ENCODE measurements at regions not wholly inside any gene's neighbourhood (a gene's known extent, or its start where the extent isn't known, plus 50 kb on each side); places are given as distances from the start of the nearest gene placed in this dataset.

DNA sequence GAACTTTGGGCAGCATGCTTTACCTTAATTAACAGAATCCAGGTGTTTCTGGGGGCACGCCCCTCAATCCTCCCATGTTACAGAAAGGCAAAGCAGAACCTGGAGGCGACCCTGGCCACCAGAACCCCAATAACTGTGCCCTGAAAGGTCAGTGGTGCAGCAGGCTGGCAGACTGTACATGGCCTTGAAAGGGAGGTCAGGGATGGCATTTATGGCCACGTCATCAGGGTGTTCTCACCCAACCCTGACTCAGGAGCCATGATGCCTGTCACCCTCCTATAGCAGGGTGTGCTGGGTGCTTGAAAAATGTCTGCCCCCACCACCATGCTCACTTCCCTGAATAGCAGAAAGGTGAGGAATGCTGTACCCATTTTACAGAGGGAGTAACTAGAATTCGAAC is 177.7 kb downstream of the TMEM132E start:
- Histone ChIP-seq H3K4me1 (ENCODE audit: insufficient read depth, low read length) (no peaks in the 10 kb centered on the region), H3K4me3 (ENCODE audit: insufficient read depth, low read length) (no peak overlapping the region), H4K20me1 (ENCODE audit: insufficient read depth, low read length) (no peaks in the 10 kb centered on the region), H3K79me2 (ENCODE audit: insufficient read depth, low read length) (no peaks in the 10 kb centered on the region), H3K27me3 (ENCODE audit: insufficient read depth, low read length) (no peaks in the 10 kb centered on the region), H3K27ac (ENCODE audit: low read depth, low read length) (no peak overlapping the region), H3K4me2 (ENCODE audit: insufficient read depth, low read length) (no peak overlapping the region), H2AFZ (ENCODE audit: low read length) (no peak overlapping the region), H3K36me3 (ENCODE audit: insufficient read depth, low read length) (no peaks in the 10 kb centered on the region), H3K9me3 (ENCODE audit: low read depth, low read length) (no peaks in the 10 kb centered on the region)
- TF ChIP-seq CTCF (IDR thresholded peaks at IDR 0.05; ENCODE audit: extremely low read depth, low read depth, low read length): no peak
- no peak for DNase-seq (ENCODE audit: insufficient read length, low spot score, missing footprints)

- Histone ChIP-seq H3K9me3 (ENCODE audit: low read depth, low read length) (no peaks in the 10 kb centered on the region), H3K27ac (ENCODE audit: low read depth, low read length) (no peak overlapping the region), H2AFZ (ENCODE audit: low read length) (no peak overlapping the region), H3K36me3 (ENCODE audit: insufficient read depth, low read length) (no peaks in the 10 kb centered on the region), H3K4me3 (ENCODE audit: insufficient read depth, low read length) (no peak overlapping the region), H3K27me3 (ENCODE audit: insufficient read depth, low read length) (no peaks in the 10 kb centered on the region), H4K20me1 (ENCODE audit: insufficient read depth, low read length) (no peaks in the 10 kb centered on the region), H3K79me2 (ENCODE audit: insufficient read depth, low read length) (no peaks in the 10 kb centered on the region), H3K4me1 (ENCODE audit: insufficient read depth, low read length) (no peaks in the 10 kb centered on the region), H3K4me2 (ENCODE audit: insufficient read depth, low read length) (no peak overlapping the region)
- DNase-seq (ENCODE audit: insufficient read length, low spot score, missing footprints): peak; percentile 84
- no peak for TF ChIP-seq CTCF (IDR thresholded peaks at IDR 0.05; ENCODE audit: extremely low read depth, low read depth, low read length)
These were observed 177.2 kb downstream of the TMEM132E start for GRCh38 chr17:34756637-34757021.

DNA sequence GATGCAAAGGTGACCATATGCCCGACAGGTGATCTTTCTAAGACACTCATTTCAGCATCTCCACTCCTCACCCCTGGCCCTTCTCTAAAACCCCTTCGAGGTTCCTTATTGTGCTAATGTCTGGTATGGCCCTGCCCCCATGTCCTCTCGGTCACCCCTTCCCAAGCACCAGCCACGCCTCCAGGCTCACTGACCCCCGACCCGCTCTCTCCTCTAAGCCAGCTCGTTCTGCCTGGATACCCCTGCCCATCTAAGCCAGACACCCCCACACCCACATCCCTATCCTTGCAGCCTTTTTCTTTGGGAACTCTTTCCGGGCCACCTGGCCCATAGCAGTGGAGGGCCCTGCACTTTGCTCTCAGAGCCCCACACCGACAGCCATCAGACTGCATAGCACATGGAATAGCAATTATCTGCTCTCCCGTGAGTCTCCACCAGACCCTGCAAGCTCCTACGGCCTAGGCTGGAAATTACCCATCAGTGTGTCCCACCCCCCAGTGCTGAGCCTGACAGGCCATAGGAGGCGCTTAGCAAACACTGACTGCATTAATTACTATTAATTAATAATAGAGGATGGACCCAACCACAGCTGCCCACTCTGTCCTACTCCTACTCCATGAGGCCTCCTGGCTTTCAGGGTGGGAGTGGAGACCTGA is 176.7 kb downstream of the TMEM132E start:
- no peaks in the 10 kb centered on the region for H3K9me3 ChIP-seq (ENCODE audit: low read depth, low read length)
- H2AFZ ChIP-seq (ENCODE audit: low read length): no peak overlapping the region
- no peaks in the 10 kb centered on the region for H3K36me3 ChIP-seq (ENCODE audit: insufficient read depth, low read length)
- H3K79me2 ChIP-seq (ENCODE audit: insufficient read depth, low read length): no peaks in the 10 kb centered on the region
- no peaks in the 10 kb centered on the region for H4K20me1 ChIP-seq (ENCODE audit: insufficient read depth, low read length)
- no peaks in the 10 kb centered on the region for H3K4me1 ChIP-seq (ENCODE audit: insufficient read depth, low read length)
- no peak for DNase-seq (ENCODE audit: insufficient read length, low spot score, missing footprints)
- H3K27me3 ChIP-seq (ENCODE audit: insufficient read depth, low read length): no peaks in the 10 kb centered on the region
- H3K4me2 ChIP-seq (ENCODE audit: insufficient read depth, low read length): no peak overlapping the region
- no peak for TF ChIP-seq CTCF (IDR thresholded peaks at IDR 0.05; ENCODE audit: extremely low read depth, low read depth, low read length)
- H3K4me3 ChIP-seq (ENCODE audit: insufficient read depth, low read length): no peak overlapping the region
- H3K27ac ChIP-seq (ENCODE audit: low read depth, low read length): no peak overlapping the region

DNA sequence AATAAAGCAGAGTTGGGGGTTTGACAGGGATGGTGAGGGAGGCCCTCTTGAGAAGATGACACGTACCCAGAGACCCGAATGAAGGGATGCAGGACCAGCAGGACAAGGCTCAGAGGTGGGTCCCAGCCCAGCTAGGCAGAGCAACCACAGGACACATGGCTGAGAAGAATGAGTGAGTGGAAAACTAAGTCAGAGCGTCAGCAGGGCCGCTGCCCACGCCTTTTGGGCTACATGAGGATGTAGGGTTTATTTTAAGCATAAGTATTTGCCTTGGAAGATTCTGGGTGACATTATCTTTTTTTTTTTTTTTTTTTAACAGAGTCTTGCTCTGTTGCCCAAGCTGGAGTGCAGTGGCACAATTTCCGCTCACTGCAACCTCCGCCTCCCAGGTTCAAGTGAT is 176.0 kb downstream of the TMEM132E start:
- H2AFZ ChIP-seq (ENCODE audit: low read length): no peak overlapping the region
- no peaks in the 10 kb centered on the region for H3K79me2 ChIP-seq (ENCODE audit: insufficient read depth, low read length)
- H3K4me3 ChIP-seq (ENCODE audit: insufficient read depth, low read length): no peak overlapping the region
- no peak for DNase-seq (ENCODE audit: insufficient read length, low spot score, missing footprints)
- H3K9me3 ChIP-seq (ENCODE audit: low read depth, low read length): no peaks in the 10 kb centered on the region
- H3K27me3 ChIP-seq (ENCODE audit: insufficient read depth, low read length): no peaks in the 10 kb centered on the region
- no peak overlapping the region for H3K4me2 ChIP-seq (ENCODE audit: insufficient read depth, low read length)
- H3K36me3 ChIP-seq (ENCODE audit: insufficient read depth, low read length): no peaks in the 10 kb centered on the region
- no peak overlapping the region for H3K27ac ChIP-seq (ENCODE audit: low read depth, low read length)
- H3K4me1 ChIP-seq (ENCODE audit: insufficient read depth, low read length): no peaks in the 10 kb centered on the region
- TF ChIP-seq CTCF (IDR thresholded peaks at IDR 0.05; ENCODE audit: extremely low read depth, low read depth, low read length): no peak
- no peaks in the 10 kb centered on the region for H4K20me1 ChIP-seq (ENCODE audit: insufficient read depth, low read length)

Measured in osteoblast (primary cell).